ENCODE measurements at regions not wholly inside any gene's neighbourhood (a gene's known extent, or its start where the extent isn't known, plus 50 kb on each side); places are given as distances from the start of the nearest gene placed in this dataset.

DNA sequence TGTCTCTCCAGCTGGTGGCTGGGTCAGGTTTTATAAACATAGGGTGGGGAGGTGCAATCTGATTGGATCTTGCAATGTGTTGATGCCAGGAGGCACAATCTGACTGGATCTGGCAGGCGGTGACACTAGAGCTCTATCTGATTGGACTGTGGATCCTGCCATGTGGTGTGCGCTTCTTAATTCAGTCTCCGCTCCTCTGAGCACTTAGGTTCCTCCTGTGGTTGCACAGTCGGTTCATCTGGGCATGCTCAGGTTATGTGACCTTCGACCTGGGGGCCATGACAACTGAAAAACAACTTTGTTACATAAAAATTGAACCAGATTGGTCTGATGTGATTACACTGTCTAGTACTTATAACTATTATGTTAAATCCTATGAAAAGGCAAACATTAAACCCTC lies 127.1 kb upstream of the SVIL start:
- H3K18ac ChIP-seq (ENCODE audit: low read length), result no peak overlapping the region
- H3K14ac ChIP-seq (ENCODE audit: low read length), result no peak overlapping the region
- no peak overlapping the region for H2AFZ ChIP-seq (ENCODE audit: insufficient read depth, low read length, poor library complexity)
- H3K27me3 ChIP-seq (ENCODE audit: insufficient read depth, low read length), result no peaks in the 10 kb centered on the region
- H2AK5ac ChIP-seq (ENCODE audit: low read length), result no peak overlapping the region
- H3K9me3 ChIP-seq (ENCODE audit: insufficient read depth, low read depth, low read length), result no peaks in the 10 kb centered on the region
- H3K36me3 ChIP-seq (ENCODE audit: control insufficient read depth in 1 of 2, insufficient read depth in 2 of 2, low read length in 2 of 2), result no peaks in the 10 kb centered on the region
- no peak overlapping the region for H2BK12ac ChIP-seq (ENCODE audit: low read length)
- H3K79me1 ChIP-seq (ENCODE audit: low read length), result no peaks in the 10 kb centered on the region
- H3K79me2 ChIP-seq (ENCODE audit: control insufficient read depth, insufficient read depth, low read length, poor library complexity), result no peaks in the 10 kb centered on the region
- no peak overlapping the region for H3K23ac ChIP-seq (ENCODE audit: low read length)
- H2BK5ac ChIP-seq (ENCODE audit: low read depth, low read length, poor library complexity), result no peak overlapping the region
- H3K9ac ChIP-seq (ENCODE audit: low read length), result no peak overlapping the region
- no peak overlapping the region for H3K27ac ChIP-seq (ENCODE audit: low read depth, low read length)
- no peak overlapping the region for H3K4ac ChIP-seq (ENCODE audit: low read depth, low read length)
- no peak overlapping the region for H4K8ac ChIP-seq (ENCODE audit: low read depth, low read length)
- H3K4me1 ChIP-seq (ENCODE audit: control insufficient read depth in 1 of 2, insufficient read depth in 2 of 2, low read length in 2 of 2), result no peaks in the 10 kb centered on the region
- no CpG with 5 or more reads among the region's 5 CpGs for whole genome bisulfite sequencing (ENCODE audit: extremely low coverage, insufficient coverage, insufficient read length)
- no peak overlapping the region for H3K4me3 ChIP-seq (ENCODE audit: low read depth, low read length)
- H4K91ac ChIP-seq (ENCODE audit: low read depth, low read length), result no peak overlapping the region
- H3K4me2 ChIP-seq (ENCODE audit: low read length), result no peak overlapping the region
- H4K12ac ChIP-seq (ENCODE audit: low read depth, low read length), result no peak overlapping the region
- no peak for DNase-seq
- no peak overlapping the region for H2BK120ac ChIP-seq (ENCODE audit: insufficient read depth, low read length, poor library complexity)

DNA sequence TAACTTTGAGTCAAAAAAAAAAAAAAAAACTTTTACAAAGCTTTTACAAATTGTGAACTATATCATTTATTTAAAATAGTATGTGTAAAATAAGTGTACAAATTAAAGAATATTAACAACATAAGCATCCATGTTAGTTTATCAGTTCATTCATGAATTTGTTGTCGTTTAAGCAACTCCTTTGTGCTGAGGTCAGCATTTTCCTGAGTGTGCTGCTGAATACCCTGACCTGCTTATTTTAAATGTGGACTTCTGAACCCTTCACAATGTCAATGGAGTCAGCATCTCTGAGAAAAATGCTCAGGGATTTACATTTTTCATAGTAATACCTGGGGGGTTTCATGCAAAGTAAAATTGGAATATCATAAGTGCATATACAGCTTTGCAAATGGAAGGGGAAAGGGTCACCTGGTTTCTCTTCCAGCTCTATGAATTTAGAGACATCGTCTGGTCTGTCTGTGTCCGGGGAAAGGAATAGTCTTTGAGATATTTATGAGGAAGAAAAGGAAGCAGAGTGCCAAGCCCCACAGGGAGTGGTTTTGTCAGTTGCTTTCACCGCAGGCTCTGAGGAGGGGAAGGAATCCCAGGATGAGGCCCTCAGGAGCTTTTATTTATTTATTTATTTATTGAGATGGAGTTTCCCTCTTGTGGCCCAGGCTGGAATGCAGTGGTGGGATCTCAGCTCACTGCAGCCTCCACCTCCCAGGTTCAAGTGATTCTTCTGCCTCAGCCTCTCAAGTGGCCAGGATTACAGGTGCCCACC lies 125.5 kb upstream of the SVIL start:
- no peak overlapping the region for H4K91ac ChIP-seq (ENCODE audit: low read depth, low read length)
- H3K4me3 ChIP-seq (ENCODE audit: low read depth, low read length), result no peak overlapping the region
- no peak overlapping the region for H2BK5ac ChIP-seq (ENCODE audit: low read depth, low read length, poor library complexity)
- no peaks in the 10 kb centered on the region for H3K79me1 ChIP-seq (ENCODE audit: low read length)
- no peak for DNase-seq
- no peak overlapping the region for H3K4ac ChIP-seq (ENCODE audit: low read depth, low read length)
- H3K14ac ChIP-seq (ENCODE audit: low read length), result no peak overlapping the region
- no CpG with 5 or more reads among the region's 4 CpGs for WGBS (ENCODE audit: extremely low coverage, insufficient coverage, insufficient read length)
- no peak overlapping the region for H3K4me2 ChIP-seq (ENCODE audit: low read length)
- no peak overlapping the region for H3K18ac ChIP-seq (ENCODE audit: low read length)
- H2AK5ac ChIP-seq (ENCODE audit: low read length), result no peak overlapping the region
- H3K9me3 ChIP-seq (ENCODE audit: insufficient read depth, low read depth, low read length), result no peaks in the 10 kb centered on the region
- H3K27ac ChIP-seq (ENCODE audit: low read depth, low read length), result no peak overlapping the region
- H3K4me1 ChIP-seq (ENCODE audit: control insufficient read depth in 1 of 2, insufficient read depth in 2 of 2, low read length in 2 of 2), result no peaks in the 10 kb centered on the region
- no peaks in the 10 kb centered on the region for H3K36me3 ChIP-seq (ENCODE audit: control insufficient read depth in 1 of 2, insufficient read depth in 2 of 2, low read length in 2 of 2)
- H2BK12ac ChIP-seq (ENCODE audit: low read length), result no peak overlapping the region
- no peak overlapping the region for H2AFZ ChIP-seq (ENCODE audit: insufficient read depth, low read length, poor library complexity)
- H3K9ac ChIP-seq (ENCODE audit: low read length), result no peak overlapping the region
- H3K27me3 ChIP-seq (ENCODE audit: insufficient read depth, low read length), result no peaks in the 10 kb centered on the region
- no peak overlapping the region for H4K8ac ChIP-seq (ENCODE audit: low read depth, low read length)
- H3K79me2 ChIP-seq (ENCODE audit: control insufficient read depth, insufficient read depth, low read length, poor library complexity), result no peaks in the 10 kb centered on the region
- H2BK120ac ChIP-seq (ENCODE audit: insufficient read depth, low read length, poor library complexity), result no peak overlapping the region
- no peak overlapping the region for H4K12ac ChIP-seq (ENCODE audit: low read depth, low read length)
- H3K23ac ChIP-seq (ENCODE audit: low read length), result no peak overlapping the region

- no peak overlapping the region for H4K91ac ChIP-seq (ENCODE audit: low read depth, low read length)
- no peak overlapping the region for H2AFZ ChIP-seq (ENCODE audit: insufficient read depth, low read length, poor library complexity)
- H3K18ac ChIP-seq (ENCODE audit: low read length), result no peak overlapping the region
- H2AK5ac ChIP-seq (ENCODE audit: low read length), result no peak overlapping the region
- H2BK120ac ChIP-seq (ENCODE audit: insufficient read depth, low read length, poor library complexity), result no peak overlapping the region
- no peaks in the 10 kb centered on the region for H3K4me1 ChIP-seq (ENCODE audit: control insufficient read depth in 1 of 2, insufficient read depth in 2 of 2, low read length in 2 of 2)
- no peak overlapping the region for H2BK5ac ChIP-seq (ENCODE audit: low read depth, low read length, poor library complexity)
- H3K23ac ChIP-seq (ENCODE audit: low read length), result no peak overlapping the region
- no CpG with 5 or more reads among the region's 9 CpGs for WGBS (ENCODE audit: extremely low coverage, insufficient coverage, insufficient read length)
- H3K27me3 ChIP-seq (ENCODE audit: insufficient read depth, low read length), result no peaks in the 10 kb centered on the region
- no peak overlapping the region for H3K27ac ChIP-seq (ENCODE audit: low read depth, low read length)
- no peak overlapping the region for H4K8ac ChIP-seq (ENCODE audit: low read depth, low read length)
- H3K36me3 ChIP-seq (ENCODE audit: control insufficient read depth in 1 of 2, insufficient read depth in 2 of 2, low read length in 2 of 2), result no peaks in the 10 kb centered on the region
- no peaks in the 10 kb centered on the region for H3K9me3 ChIP-seq (ENCODE audit: insufficient read depth, low read depth, low read length)
- H3K4me2 ChIP-seq (ENCODE audit: low read length), result no peak overlapping the region
- no peak overlapping the region for H2BK12ac ChIP-seq (ENCODE audit: low read length)
- H3K4ac ChIP-seq (ENCODE audit: low read depth, low read length), result no peak overlapping the region
- no peak for DNase-seq
- H4K12ac ChIP-seq (ENCODE audit: low read depth, low read length), result no peak overlapping the region
- no peaks in the 10 kb centered on the region for H3K79me2 ChIP-seq (ENCODE audit: control insufficient read depth, insufficient read depth, low read length, poor library complexity)
- H3K14ac ChIP-seq (ENCODE audit: low read length), result no peak overlapping the region
- H3K9ac ChIP-seq (ENCODE audit: low read length), result no peak overlapping the region
- no peak overlapping the region for H3K4me3 ChIP-seq (ENCODE audit: low read depth, low read length)
- H3K79me1 ChIP-seq (ENCODE audit: low read length), result no peaks in the 10 kb centered on the region
These were observed 123.0 kb upstream of the SVIL start for GRCh38 chr10:29757551-29758297.

DNA sequence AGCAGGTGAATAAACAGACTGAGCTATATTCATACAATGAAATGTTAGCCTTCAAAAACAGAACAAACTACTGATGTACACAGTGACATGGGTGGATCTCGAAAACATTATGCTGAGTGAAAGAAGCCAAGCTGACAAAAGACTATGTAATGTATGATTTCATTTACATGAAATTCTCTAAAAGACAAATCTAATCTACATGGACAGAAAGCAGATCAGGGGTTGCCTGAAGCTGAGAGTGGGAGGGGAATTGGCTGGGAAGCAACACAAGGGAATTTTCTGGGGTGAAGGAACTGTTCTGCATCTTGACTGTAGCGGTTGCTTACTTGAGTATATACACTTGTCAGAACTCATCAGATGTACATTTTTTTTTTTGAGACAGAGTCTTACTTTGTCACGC lies 121.7 kb upstream of the SVIL start:
- Histone ChIP-seq H3K18ac (ENCODE audit: low read length) (no peak overlapping the region), H2AFZ (ENCODE audit: insufficient read depth, low read length, poor library complexity) (no peak overlapping the region), H2AK5ac (ENCODE audit: low read length) (no peak overlapping the region), H3K4ac (ENCODE audit: low read depth, low read length) (no peak overlapping the region), H2BK120ac (ENCODE audit: insufficient read depth, low read length, poor library complexity) (no peak overlapping the region), H2BK5ac (ENCODE audit: low read depth, low read length, poor library complexity) (no peak overlapping the region), H3K4me2 (ENCODE audit: low read length) (no peak overlapping the region), H3K14ac (ENCODE audit: low read length) (no peak overlapping the region), H3K36me3 (ENCODE audit: control insufficient read depth in 1 of 2, insufficient read depth in 2 of 2, low read length in 2 of 2) (no peaks in the 10 kb centered on the region), H3K79me2 (ENCODE audit: control insufficient read depth, insufficient read depth, low read length, poor library complexity) (no peaks in the 10 kb centered on the region), H3K79me1 (ENCODE audit: low read length) (no peaks in the 10 kb centered on the region), H4K8ac (ENCODE audit: low read depth, low read length) (no peak overlapping the region), H3K4me3 (ENCODE audit: low read depth, low read length) (no peak overlapping the region), H2BK12ac (ENCODE audit: low read length) (no peak overlapping the region), H3K27me3 (ENCODE audit: insufficient read depth, low read length) (no peaks in the 10 kb centered on the region), H3K23ac (ENCODE audit: low read length) (no peak overlapping the region), H3K9ac (ENCODE audit: low read length) (no peak overlapping the region), H3K27ac (ENCODE audit: low read depth, low read length) (no peak overlapping the region), H3K9me3 (ENCODE audit: insufficient read depth, low read depth, low read length) (no peaks in the 10 kb centered on the region), H4K91ac (ENCODE audit: low read depth, low read length) (no peak overlapping the region), H3K4me1 (ENCODE audit: control insufficient read depth in 1 of 2, insufficient read depth in 2 of 2, low read length in 2 of 2) (no peaks in the 10 kb centered on the region), H4K12ac (ENCODE audit: low read depth, low read length) (no peak overlapping the region)
- DNase-seq, result no peak
- no CpG with 5 or more reads among the region's 3 CpGs for WGBS (ENCODE audit: extremely low coverage, insufficient coverage, insufficient read length)

Data from trophoblast cell (in vitro differentiated cells and primary cell).